ELF-1 (cell line): ENCODE measurements at regions not wholly inside any gene's neighbourhood (a gene's known extent, or its start where the extent isn't known, plus 50 kb on each side); places are given as distances from the start of the nearest gene placed in this dataset.

ENCODE experiments used
- DNase-seq: peaks from one replicate; pipeline ENCODE4 v3.0.0-alpha.2; 2016; ENCODE audit warnings: low read depth, low spot score

- no peak for DNase-seq
Observed at GRCh38 chr5:124839371-124839998, 93.0 kb upstream of the ZNF608 start.

GRCh38 chr5:124841829-124842712 lies 95.6 kb upstream of the ZNF608 start:
- no peak for DNase-seq

- DNase-seq, result no peak
Observed at GRCh38 chr5:124842725-124843595, 96.5 kb upstream of the ZNF608 start.

GRCh38 chr5:124843596-124843899 lies 97.1 kb upstream of the ZNF608 start:
- DNase-seq, result no peak

GRCh38 chr5:124844371-124844920 lies 98.0 kb upstream of the ZNF608 start:
- DNase-seq, result no peak

- no peak for DNase-seq
Observed at GRCh38 chr5:124847907-124848306, 101.5 kb upstream of the ZNF608 start.

- no peak for DNase-seq
Observed at GRCh38 chr5:124849774-124850173, 103.3 kb upstream of the ZNF608 start.

- DNase-seq, result no peak
Observed at GRCh38 chr5:124856726-124857125, 110.3 kb upstream of the ZNF608 start.

GRCh38 chr5:124858612-124859011 lies 112.2 kb upstream of the ZNF608 start:
- no peak for DNase-seq

GRCh38 chr5:124859027-124859426 lies 112.6 kb upstream of the ZNF608 start:
- no peak for DNase-seq

GRCh38 chr5:124859556-124860290 lies 113.3 kb upstream of the ZNF608 start:
- no peak for DNase-seq

- DNase-seq, result no peak
Observed at GRCh38 chr5:124860291-124860655, 113.8 kb upstream of the ZNF608 start.

- DNase-seq, result no peak
Observed at GRCh38 chr5:124865066-124865465, 118.6 kb upstream of the ZNF608 start.

GRCh38 chr5:124865603-124866354 lies 119.3 kb upstream of the ZNF608 start:
- DNase-seq, result no peak

GRCh38 chr5:124866355-124867136 lies 120.1 kb upstream of the ZNF608 start:
- DNase-seq, result no peak

GRCh38 chr5:124867137-124867704 lies 120.8 kb upstream of the ZNF608 start:
- DNase-seq, result no peak

- DNase-seq, result no peak
Observed at GRCh38 chr5:124868676-124869075, 122.2 kb upstream of the ZNF608 start.

GRCh38 chr5:124869426-124870033 lies 123.1 kb upstream of the ZNF608 start:
- no peak for DNase-seq

GRCh38 chr5:124870070-124870469 lies 123.6 kb upstream of the ZNF608 start:
- DNase-seq, result no peak
